BE2C (cell line): ENCODE measurements at regions not wholly inside any gene's neighbourhood (a gene's known extent, or its start where the extent isn't known, plus 50 kb on each side); places are given as distances from the start of the nearest gene placed in this dataset.

Experiments
- DNase-seq: peaks from one replicate; pipeline ENCODE4 v3.0.0-alpha.2; 2020
- H3K27me3 ChIP-seq: fragments of 250-450 bp; sonication (Bioruptor Pico); 2 replicates; pipeline ENCODE4 v1.5.1; 2020; ENCODE audit warnings: mild to moderate bottlenecking
- H3K36me3 ChIP-seq: fragments of 250-450 bp; sonication (Bioruptor Pico); 2 replicates; pipeline ENCODE4 v1.5.1; 2020; ENCODE audit warnings: mild to moderate bottlenecking
- H3K4me1 ChIP-seq: fragments of 250-450 bp; sonication (Bioruptor Pico); 2 replicates; pipeline ENCODE4 v1.5.1; 2020
- H3K4me3 ChIP-seq: 2 replicates; pipeline ENCODE4 v1.5.1; 2011; ENCODE audit warnings: low read depth, low read length
- H3K9me3 ChIP-seq: fragments of 250-450 bp; sonication (Bioruptor Pico); 2 replicates; pipeline ENCODE4 v1.5.1; 2020
- CTCF ChIP-seq: IDR thresholded peaks from 2 replicates; pipeline ENCODE4 v1.5.1; 2012; ENCODE audit warnings: mild to moderate bottlenecking, low read depth, low read length

- Histone ChIP-seq H3K36me3 (no peaks in the 10 kb centered on the region), H3K4me3 (no peak overlapping the region), H3K9me3 (no peaks in the 10 kb centered on the region), H3K27me3 (no peaks in the 10 kb centered on the region), H3K4me1 (peaks cover 11% of the 10 kb centered on the region)
- TF ChIP-seq CTCF = peak; percentile 96
- DNase-seq = peak; percentile 70
These were observed 741.0 kb upstream of the CBLB start for GRCh38 chr3:106609666-106610301.

GRCh38 chr3:106610362-106610959 is 741.6 kb upstream of the CBLB start:
- H3K4me3 ChIP-seq = no peak overlapping the region
- no peak for TF ChIP-seq CTCF
- no peak for DNase-seq
- peaks cover 11% of the 10 kb centered on the region for H3K4me1 ChIP-seq
- no peaks in the 10 kb centered on the region for H3K27me3 ChIP-seq
- no peaks in the 10 kb centered on the region for H3K9me3 ChIP-seq
- no peaks in the 10 kb centered on the region for H3K36me3 ChIP-seq

- peaks cover 11% of the 10 kb centered on the region for H3K4me1 ChIP-seq
- no peaks in the 10 kb centered on the region for H3K27me3 ChIP-seq
- no peak for DNase-seq
- no peaks in the 10 kb centered on the region for H3K9me3 ChIP-seq
- no peak overlapping the region for H3K4me3 ChIP-seq
- H3K36me3 ChIP-seq = no peaks in the 10 kb centered on the region
- TF ChIP-seq CTCF = no peak
These were observed 742.3 kb upstream of the CBLB start for GRCh38 chr3:106611116-106611515.

GRCh38 chr3:106611841-106612240 is 743.0 kb upstream of the CBLB start:
- Histone ChIP-seq H3K4me1 (peaks cover 11% of the 10 kb centered on the region), H3K4me3 (no peak overlapping the region), H3K9me3 (no peaks in the 10 kb centered on the region), H3K36me3 (no peaks in the 10 kb centered on the region), H3K27me3 (no peaks in the 10 kb centered on the region)
- no peak for TF ChIP-seq CTCF
- no peak for DNase-seq

- H3K36me3 ChIP-seq = no peaks in the 10 kb centered on the region
- no peak overlapping the region for H3K4me3 ChIP-seq
- H3K9me3 ChIP-seq = no peaks in the 10 kb centered on the region
- H3K27me3 ChIP-seq = no peaks in the 10 kb centered on the region
- H3K4me1 ChIP-seq = no peaks in the 10 kb centered on the region
- TF ChIP-seq CTCF = no peak
- no peak for DNase-seq
These were observed 747.7 kb upstream of the CBLB start for GRCh38 chr3:106616556-106616955.

GRCh38 chr3:106617276-106617675 is 748.5 kb upstream of the CBLB start:
- no peaks in the 10 kb centered on the region for H3K27me3 ChIP-seq
- no peaks in the 10 kb centered on the region for H3K36me3 ChIP-seq
- H3K4me3 ChIP-seq = no peak overlapping the region
- no peaks in the 10 kb centered on the region for H3K4me1 ChIP-seq
- TF ChIP-seq CTCF = no peak
- DNase-seq = no peak
- no peaks in the 10 kb centered on the region for H3K9me3 ChIP-seq
